ENCODE measurements at regions not wholly inside any gene's neighbourhood (a gene's known extent, or its start where the extent isn't known, plus 50 kb on each side); places are given as distances from the start of the nearest gene placed in this dataset.
"Not testable (repeated sequence)": the region's sequence is repeated elsewhere in the genome, so short reads cannot be mapped to it uniquely, and the experiment has no call there.

GRCh38 chr5:19247302-19247701 lies 740.7 kb downstream of the CDH18 start:
- Mint-ChIP-seq H3K27ac (no peak overlapping the region), H3K9me3 (peaks cover 14% of the 10 kb centered on the region), H3K4me3 (no peak overlapping the region), H3K27me3 (no peaks in the 10 kb centered on the region), H3K4me1 (no peaks in the 10 kb centered on the region), H3K36me3 (ENCODE audit: low read depth) (no peaks in the 10 kb centered on the region)
- DNase-seq: no peak
- no peak for ATAC-seq

- ATAC-seq (no peak), DNase-seq (no peak)
- H3K27ac Mint-ChIP-seq: no peak overlapping the region
- H3K9me3 Mint-ChIP-seq: peaks cover 12% of the 10 kb centered on the region
- no peaks in the 10 kb centered on the region for H3K27me3 Mint-ChIP-seq
- no peaks in the 10 kb centered on the region for H3K36me3 Mint-ChIP-seq (ENCODE audit: low read depth)
- H3K4me3 Mint-ChIP-seq: no peak overlapping the region
- no peaks in the 10 kb centered on the region for H3K4me1 Mint-ChIP-seq
These were observed 732.0 kb downstream of the CDH18 start for GRCh38 chr5:19256036-19256435.

GRCh38 chr5:19258686-19259085 lies 729.3 kb downstream of the CDH18 start:
- no peak overlapping the region for H3K27ac Mint-ChIP-seq
- no peak overlapping the region for H3K4me3 Mint-ChIP-seq
- no peaks in the 10 kb centered on the region for H3K4me1 Mint-ChIP-seq

GRCh38 chr5:19261879-19262278 lies 726.1 kb downstream of the CDH18 start:
- Mint-ChIP-seq H3K4me1 (no peaks in the 10 kb centered on the region), H3K27me3 (no peaks in the 10 kb centered on the region), H3K27ac (no peak overlapping the region), H3K9me3 (peaks cover 26% of the 10 kb centered on the region), H3K36me3 (ENCODE audit: low read depth) (no peaks in the 10 kb centered on the region), H3K4me3 (no peak overlapping the region)
- ATAC-seq (no peak), DNase-seq (no peak)

More at GRCh38 chr5:19258686-19259085, 729.3 kb downstream of the CDH18 start:
- no peak for ATAC-seq
- H3K36me3 Mint-ChIP-seq (ENCODE audit: low read depth): no peaks in the 10 kb centered on the region
- DNase-seq: no peak
- peaks cover 16% of the 10 kb centered on the region for H3K9me3 Mint-ChIP-seq
- no peaks in the 10 kb centered on the region for H3K27me3 Mint-ChIP-seq

- no peaks in the 10 kb centered on the region for H3K27me3 Mint-ChIP-seq
- H3K4me3 Mint-ChIP-seq: no peak overlapping the region
These were observed 723.2 kb downstream of the CDH18 start for GRCh38 chr5:19264821-19265220.

GRCh38 chr5:19266791-19267190 lies 721.2 kb downstream of the CDH18 start:
- no peak for DNase-seq
- Mint-ChIP-seq H3K4me1 (no peaks in the 10 kb centered on the region), H3K36me3 (ENCODE audit: low read depth) (no peaks in the 10 kb centered on the region), H3K9me3 (peaks cover 26% of the 10 kb centered on the region), H3K27ac (no peak overlapping the region), H3K4me3 (no peak overlapping the region), H3K27me3 (no peaks in the 10 kb centered on the region)
- no peak for ATAC-seq

More at GRCh38 chr5:19264821-19265220, 723.2 kb downstream of the CDH18 start:
- DNase-seq (no peak), ATAC-seq (no peak)
- Mint-ChIP-seq H3K4me1 (no peaks in the 10 kb centered on the region), H3K36me3 (ENCODE audit: low read depth) (no peaks in the 10 kb centered on the region), H3K9me3 (peaks cover 26% of the 10 kb centered on the region), H3K27ac (no peak overlapping the region)

- ATAC-seq (no peak), DNase-seq (no peak)
- Mint-ChIP-seq H3K4me1 (no peaks in the 10 kb centered on the region), H3K36me3 (ENCODE audit: low read depth) (no peaks in the 10 kb centered on the region), H3K9me3 (peaks cover 20% of the 10 kb centered on the region), H3K4me3 (no peak overlapping the region), H3K27ac (no peak overlapping the region), H3K27me3 (no peaks in the 10 kb centered on the region)
These were observed 717.8 kb downstream of the CDH18 start for GRCh38 chr5:19270153-19270552.

- Mint-ChIP-seq H3K4me1 (no peaks in the 10 kb centered on the region), H3K9me3 (peaks cover 29% of the 10 kb centered on the region), H3K27me3 (no peaks in the 10 kb centered on the region), H3K27ac (no peak overlapping the region), H3K4me3 (no peak overlapping the region), H3K36me3 (ENCODE audit: low read depth) (no peaks in the 10 kb centered on the region)
- ATAC-seq: no peak
- no peak for DNase-seq
These were observed 713.4 kb downstream of the CDH18 start for GRCh38 chr5:19274578-19274977.

- H3K27me3 Mint-ChIP-seq: no peaks in the 10 kb centered on the region
- H3K4me3 Mint-ChIP-seq: no peak overlapping the region
- peaks cover 14% of the 10 kb centered on the region for H3K9me3 Mint-ChIP-seq
- DNase-seq (no peak), ATAC-seq (no peak)
- no peaks in the 10 kb centered on the region for H3K4me1 Mint-ChIP-seq
- no peaks in the 10 kb centered on the region for H3K36me3 Mint-ChIP-seq (ENCODE audit: low read depth)
- H3K27ac Mint-ChIP-seq: no peak overlapping the region
These were observed 702.7 kb downstream of the CDH18 start for GRCh38 chr5:19285286-19285685.

- H3K4me1 Mint-ChIP-seq, ATAC-seq, DNase-seq: not testable (repeated sequence)
These were observed 700.3 kb downstream of the CDH18 start for GRCh38 chr5:19287548-19288277.

GRCh38 chr5:19288311-19288710 lies 699.7 kb downstream of the CDH18 start:
- not testable (repeated sequence) for H3K27me3 Mint-ChIP-seq; DNase-seq; H3K27ac Mint-ChIP-seq; H3K4me1 Mint-ChIP-seq; H3K36me3 Mint-ChIP-seq (ENCODE audit: low read depth); ATAC-seq; H3K4me3 Mint-ChIP-seq
- peaks cover 14% of the 10 kb centered on the region for H3K9me3 Mint-ChIP-seq

More at GRCh38 chr5:19287548-19288277, 700.3 kb downstream of the CDH18 start:
- not testable (repeated sequence) for H3K4me3 Mint-ChIP-seq; H3K27ac Mint-ChIP-seq; H3K36me3 Mint-ChIP-seq (ENCODE audit: low read depth); H3K27me3 Mint-ChIP-seq
- peaks cover 14% of the 10 kb centered on the region for H3K9me3 Mint-ChIP-seq

GRCh38 chr5:19297934-19298333 lies 690.1 kb downstream of the CDH18 start:
- H3K27me3 Mint-ChIP-seq: no peaks in the 10 kb centered on the region
- DNase-seq (no peak), ATAC-seq (no peak)
- no peak overlapping the region for H3K27ac Mint-ChIP-seq
- H3K4me3 Mint-ChIP-seq: no peak overlapping the region
- H3K36me3 Mint-ChIP-seq (ENCODE audit: low read depth): no peaks in the 10 kb centered on the region
- H3K9me3 Mint-ChIP-seq: peaks cover 10% of the 10 kb centered on the region
- no peaks in the 10 kb centered on the region for H3K4me1 Mint-ChIP-seq

GRCh38 chr5:19301271-19301670 lies 686.7 kb downstream of the CDH18 start:
- Mint-ChIP-seq H3K9me3 (peaks cover 9% of the 10 kb centered on the region), H3K27ac (no peak overlapping the region), H3K27me3 (no peaks in the 10 kb centered on the region), H3K36me3 (ENCODE audit: low read depth) (no peaks in the 10 kb centered on the region), H3K4me1 (no peaks in the 10 kb centered on the region), H3K4me3 (no peak overlapping the region)
- no peak for DNase-seq
- ATAC-seq: no peak

- H3K4me1 Mint-ChIP-seq: no peaks in the 10 kb centered on the region
- ATAC-seq (no peak), DNase-seq (no peak)
- H3K9me3 Mint-ChIP-seq: peaks cover 23% of the 10 kb centered on the region
- H3K36me3 Mint-ChIP-seq (ENCODE audit: low read depth): no peaks in the 10 kb centered on the region
- no peaks in the 10 kb centered on the region for H3K27me3 Mint-ChIP-seq
- no peak overlapping the region for H3K4me3 Mint-ChIP-seq
- H3K27ac Mint-ChIP-seq: no peak overlapping the region
These were observed 673.2 kb downstream of the CDH18 start for GRCh38 chr5:19314840-19315239.

- Mint-ChIP-seq H3K27ac (no peak overlapping the region), H3K9me3 (peaks cover 21% of the 10 kb centered on the region), H3K4me3 (no peak overlapping the region), H3K4me1 (no peaks in the 10 kb centered on the region), H3K27me3 (no peaks in the 10 kb centered on the region), H3K36me3 (ENCODE audit: low read depth) (no peaks in the 10 kb centered on the region)
- ATAC-seq: no peak
- no peak for DNase-seq
These were observed 668.7 kb downstream of the CDH18 start for GRCh38 chr5:19319252-19319651.

All from activated naive CD8-positive, alpha-beta T cell treated with anti-CD3 and anti-CD28 coated beads, Interleukin-2, amount 50 U/mL, for 24 hours (primary cell).